ENCODE measurements at regions not wholly inside any gene's neighbourhood (a gene's known extent, or its start where the extent isn't known, plus 50 kb on each side); places are given as distances from the start of the nearest gene placed in this dataset.

DNA sequence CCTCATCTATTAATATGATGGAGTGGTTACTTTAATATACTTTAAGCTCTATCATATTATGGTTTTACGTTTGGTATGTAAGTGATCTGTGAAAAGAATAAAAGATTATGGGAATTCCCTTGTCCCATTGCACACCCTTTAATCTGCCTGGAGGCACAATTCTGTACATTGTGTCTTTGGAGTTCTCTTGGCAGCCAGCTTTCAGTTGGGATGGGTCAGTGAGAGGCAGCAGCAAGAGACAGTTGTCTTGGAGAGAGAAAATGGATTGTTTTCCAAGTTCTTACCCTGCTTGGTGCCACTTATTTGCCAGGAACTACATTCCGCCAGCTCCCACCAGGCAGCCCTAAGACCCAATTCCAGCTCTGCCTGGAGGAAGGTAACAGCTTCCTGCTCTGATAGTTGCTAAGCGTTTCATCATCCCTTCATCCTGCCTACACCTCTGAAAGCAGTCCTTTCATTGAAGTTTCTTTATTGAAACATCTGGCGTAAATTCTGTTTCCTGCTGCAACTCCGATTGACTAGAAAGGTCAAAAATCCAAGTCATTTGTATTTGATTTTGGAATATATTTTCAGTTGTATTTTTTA lies 365.2 kb downstream of the AKAIN1 start:
- Histone ChIP-seq H3K9me2 (replicated peaks; ENCODE audit: low read depth, low read length) (no peaks in the 10 kb centered on the region), H3K27me3 (ENCODE audit: insufficient read depth, low read length, poor library complexity, severe bottlenecking) (no peaks in the 10 kb centered on the region), H3K9me3 (ENCODE audit: insufficient read depth, low read depth, low read length) (peaks cover 3% of the 10 kb centered on the region; the same call in 1 of the 2 replicates), H2AFZ (ENCODE audit: low read length) (no peak overlapping the region), H3K79me2 (ENCODE audit: insufficient read depth, low read length) (no peaks in the 10 kb centered on the region), H3K4me3 (ENCODE audit: low read length, poor library complexity, severe bottlenecking) (no peak overlapping the region), H3K9ac (ENCODE audit: low read depth, low read length, poor library complexity, severe bottlenecking) (no peak overlapping the region), H3K4me2 (ENCODE audit: low read depth, low read length, poor library complexity, severe bottlenecking) (no peak overlapping the region), H4K20me1 (ENCODE audit: insufficient read depth, low read length, poor library complexity, severe bottlenecking) (no peaks in the 10 kb centered on the region), H3F3A (ENCODE audit: low read depth) (no peaks in the 10 kb centered on the region), H3K4me1 (ENCODE audit: insufficient read depth, low read length, poor library complexity, severe bottlenecking) (no peaks in the 10 kb centered on the region), H3K36me3 (ENCODE audit: insufficient read depth, low read length) (no peaks in the 10 kb centered on the region)
- TF ChIP-seq, protein P1, sequence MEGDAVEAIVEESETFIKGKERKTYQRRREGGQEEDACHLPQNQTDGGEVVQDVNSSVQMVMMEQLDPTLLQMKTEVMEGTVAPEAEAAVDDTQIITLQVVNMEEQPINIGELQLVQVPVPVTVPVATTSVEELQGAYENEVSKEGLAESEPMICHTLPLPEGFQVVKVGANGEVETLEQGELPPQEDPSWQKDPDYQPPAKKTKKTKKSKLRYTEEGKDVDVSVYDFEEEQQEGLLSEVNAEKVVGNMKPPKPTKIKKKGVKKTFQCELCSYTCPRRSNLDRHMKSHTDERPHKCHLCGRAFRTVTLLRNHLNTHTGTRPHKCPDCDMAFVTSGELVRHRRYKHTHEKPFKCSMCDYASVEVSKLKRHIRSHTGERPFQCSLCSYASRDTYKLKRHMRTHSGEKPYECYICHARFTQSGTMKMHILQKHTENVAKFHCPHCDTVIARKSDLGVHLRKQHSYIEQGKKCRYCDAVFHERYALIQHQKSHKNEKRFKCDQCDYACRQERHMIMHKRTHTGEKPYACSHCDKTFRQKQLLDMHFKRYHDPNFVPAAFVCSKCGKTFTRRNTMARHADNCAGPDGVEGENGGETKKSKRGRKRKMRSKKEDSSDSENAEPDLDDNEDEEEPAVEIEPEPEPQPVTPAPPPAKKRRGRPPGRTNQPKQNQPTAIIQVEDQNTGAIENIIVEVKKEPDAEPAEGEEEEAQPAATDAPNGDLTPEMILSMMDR (conservative IDR thresholded peaks at IDR 0.05; ENCODE audit: low read length), result no peak
- no peak for TF ChIP-seq EZH2phosphoT487 (IDR thresholded peaks at IDR 0.05; ENCODE audit: borderline replicate concordance)

DNA sequence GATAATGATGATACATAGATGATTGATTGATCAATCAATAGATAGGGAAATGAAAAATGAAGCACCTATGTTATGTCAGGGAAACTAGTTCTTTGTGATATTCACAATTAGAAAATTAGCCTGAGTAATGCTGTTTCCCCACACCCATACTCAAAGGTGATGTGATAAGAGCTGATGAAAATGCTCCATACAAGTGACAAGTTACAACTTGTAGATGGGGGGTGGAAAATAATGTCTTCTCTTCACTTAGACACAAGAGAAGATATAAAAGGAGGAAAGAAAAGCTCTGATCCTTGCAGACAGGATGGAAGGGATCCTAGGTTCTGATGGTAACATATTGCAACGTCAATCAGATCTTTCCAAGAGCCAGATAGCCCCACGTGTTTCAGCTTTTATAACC lies 365.9 kb downstream of the AKAIN1 start:
- H4K20me1 ChIP-seq (ENCODE audit: insufficient read depth, low read length, poor library complexity, severe bottlenecking), result no peaks in the 10 kb centered on the region
- H3K9ac ChIP-seq (ENCODE audit: low read depth, low read length, poor library complexity, severe bottlenecking), result no peak overlapping the region
- TF ChIP-seq EZH2phosphoT487 (IDR thresholded peaks at IDR 0.05; ENCODE audit: borderline replicate concordance), result no peak
- TF ChIP-seq, protein P1 (conservative IDR thresholded peaks at IDR 0.05; ENCODE audit: low read length), result no peak
- H3K9me2 ChIP-seq (replicated peaks; ENCODE audit: low read depth, low read length), result no peaks in the 10 kb centered on the region
- H3K36me3 ChIP-seq (ENCODE audit: insufficient read depth, low read length), result no peaks in the 10 kb centered on the region
- H3K79me2 ChIP-seq (ENCODE audit: insufficient read depth, low read length), result no peaks in the 10 kb centered on the region
- H3K4me1 ChIP-seq (ENCODE audit: insufficient read depth, low read length, poor library complexity, severe bottlenecking), result no peaks in the 10 kb centered on the region
- H2AFZ ChIP-seq (ENCODE audit: low read length), result no peak overlapping the region
- H3F3A ChIP-seq (ENCODE audit: low read depth), result no peaks in the 10 kb centered on the region
- no peak overlapping the region for H3K4me3 ChIP-seq (ENCODE audit: low read length, poor library complexity, severe bottlenecking)
- no peaks in the 10 kb centered on the region for H3K27me3 ChIP-seq (ENCODE audit: insufficient read depth, low read length, poor library complexity, severe bottlenecking)
- peaks cover 3% of the 10 kb centered on the region; the same call in 1 of the 2 replicates for H3K9me3 ChIP-seq (ENCODE audit: insufficient read depth, low read depth, low read length)
- H3K4me2 ChIP-seq (ENCODE audit: low read depth, low read length, poor library complexity, severe bottlenecking), result no peak overlapping the region

DNA sequence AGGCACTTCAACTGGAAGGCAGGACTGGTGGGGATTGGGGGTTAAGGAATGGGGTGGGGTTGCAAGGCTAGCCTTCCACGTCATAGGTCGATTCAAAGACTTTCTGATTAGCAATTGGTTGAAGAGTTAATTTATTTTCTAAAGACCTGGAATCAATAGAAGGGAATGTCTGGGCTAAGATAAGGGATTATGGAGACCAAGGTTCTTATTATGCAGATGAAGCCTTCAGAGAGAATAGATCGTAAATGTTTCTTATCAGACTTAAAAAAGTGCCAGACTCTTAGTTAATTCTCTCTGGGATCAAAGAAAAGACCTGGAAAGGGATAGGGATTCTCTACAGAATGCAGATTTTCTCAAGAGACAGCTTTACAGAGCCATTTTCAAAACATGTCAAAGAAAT lies 368.0 kb upstream of the DLGAP1 start:
- Histone ChIP-seq H3K9ac (ENCODE audit: low read depth, low read length, poor library complexity, severe bottlenecking) (no peak overlapping the region), H4K20me1 (ENCODE audit: insufficient read depth, low read length, poor library complexity, severe bottlenecking) (no peaks in the 10 kb centered on the region), H2AFZ (ENCODE audit: low read length) (no peak overlapping the region), H3F3A (ENCODE audit: low read depth) (no peaks in the 10 kb centered on the region), H3K4me2 (ENCODE audit: low read depth, low read length, poor library complexity, severe bottlenecking) (no peak overlapping the region), H3K27me3 (ENCODE audit: insufficient read depth, low read length, poor library complexity, severe bottlenecking) (no peaks in the 10 kb centered on the region), H3K9me2 (replicated peaks; ENCODE audit: low read depth, low read length) (no peaks in the 10 kb centered on the region), H3K4me1 (ENCODE audit: insufficient read depth, low read length, poor library complexity, severe bottlenecking) (no peaks in the 10 kb centered on the region), H3K79me2 (ENCODE audit: insufficient read depth, low read length) (no peaks in the 10 kb centered on the region), H3K36me3 (ENCODE audit: insufficient read depth, low read length) (no peaks in the 10 kb centered on the region), H3K9me3 (ENCODE audit: insufficient read depth, low read depth, low read length) (no peaks in the 10 kb centered on the region; the same call in 1 of the 2 replicates), H3K4me3 (ENCODE audit: low read length, poor library complexity, severe bottlenecking) (no peak overlapping the region)
- no peak for TF ChIP-seq EZH2phosphoT487 (IDR thresholded peaks at IDR 0.05; ENCODE audit: borderline replicate concordance)
- TF ChIP-seq, protein P1 (conservative IDR thresholded peaks at IDR 0.05; ENCODE audit: low read length), result no peak
